ENCODE measurements at regions not wholly inside any gene's neighbourhood (a gene's known extent, or its start where the extent isn't known, plus 50 kb on each side); places are given as distances from the start of the nearest gene placed in this dataset.

DNA sequence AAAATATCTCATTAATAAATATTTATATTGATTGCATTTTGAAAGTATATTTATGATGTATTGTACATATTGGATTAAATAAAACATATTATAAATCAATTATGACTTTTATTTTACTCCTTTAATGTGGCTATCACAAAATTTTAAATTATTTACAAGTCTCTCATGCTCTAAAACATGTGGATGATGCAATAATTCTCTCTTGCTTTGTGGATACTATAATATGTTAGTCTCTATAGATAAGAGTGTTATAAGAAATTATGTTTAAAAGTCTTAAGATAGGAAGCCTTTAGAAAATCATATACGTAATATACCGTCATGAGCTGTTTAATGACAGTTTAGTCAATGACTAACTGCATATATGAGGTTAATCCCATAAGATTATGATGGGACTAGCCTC is 547.4 kb upstream of the ALCAM start:
- no peaks in the 10 kb centered on the region for H3K36me3 Mint-ChIP-seq (ENCODE audit: low read depth)
- no peaks in the 10 kb centered on the region for H3K27me3 Mint-ChIP-seq
- peaks cover 37% of the 10 kb centered on the region for H3K9me3 Mint-ChIP-seq
- intact Hi-C loops (cut with micrococcal nuclease): no loop called here
- H3K4me1 Mint-ChIP-seq (ENCODE audit: low read depth): no peaks in the 10 kb centered on the region
- H3K27ac Mint-ChIP-seq: no peak overlapping the region
- H3K4me3 Mint-ChIP-seq: no peak overlapping the region

DNA sequence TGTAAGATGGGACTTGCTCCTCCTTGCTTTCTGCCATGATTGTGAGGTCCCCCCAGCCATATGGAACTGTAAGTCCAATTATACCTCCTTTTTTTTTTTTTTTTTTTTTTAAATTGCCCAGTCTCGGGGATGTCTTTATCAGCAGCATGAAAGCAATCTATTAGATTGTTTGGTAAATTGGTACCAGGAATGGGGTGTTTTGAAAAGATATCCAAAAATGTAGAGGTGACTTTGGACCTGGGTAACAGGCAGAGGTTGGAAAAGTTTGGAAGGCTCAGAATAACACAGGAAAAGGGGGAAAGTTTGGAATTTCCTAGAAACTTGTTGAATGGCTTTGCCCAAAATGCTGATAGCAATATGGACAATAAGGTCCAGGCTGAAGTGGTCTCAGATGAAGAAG is 545.8 kb upstream of the ALCAM start:
- Mint-ChIP-seq H3K36me3 (ENCODE audit: low read depth) (no peaks in the 10 kb centered on the region), H3K4me1 (ENCODE audit: low read depth) (no peaks in the 10 kb centered on the region), H3K27ac (no peak overlapping the region), H3K9me3 (peaks cover 45% of the 10 kb centered on the region), H3K4me3 (no peak overlapping the region), H3K27me3 (no peaks in the 10 kb centered on the region)
- intact Hi-C loops (cut with micrococcal nuclease): no loop called here

DNA sequence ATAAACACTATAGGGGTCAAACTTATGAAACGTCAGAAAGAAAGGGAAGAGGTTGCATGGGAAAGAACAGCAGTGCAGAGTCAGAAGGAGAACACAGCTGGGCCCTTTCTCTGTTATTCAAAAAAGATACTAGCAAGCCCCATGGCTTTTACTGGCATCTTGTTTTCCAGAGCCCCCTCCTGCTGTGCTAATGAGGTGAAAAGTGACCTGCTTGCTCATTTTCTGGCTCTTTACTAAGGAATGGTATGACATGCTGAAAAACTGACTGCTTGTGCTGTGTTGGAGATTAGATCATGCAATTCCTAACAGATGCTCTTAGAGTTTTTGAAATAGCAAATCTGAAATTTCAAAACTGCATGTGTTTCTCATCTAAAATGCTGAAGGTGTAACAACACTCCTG is 541.6 kb upstream of the ALCAM start:
- Mint-ChIP-seq H3K4me3 (no peak overlapping the region), H3K4me1 (ENCODE audit: low read depth) (no peaks in the 10 kb centered on the region), H3K27me3 (no peaks in the 10 kb centered on the region), H3K27ac (no peak overlapping the region), H3K36me3 (ENCODE audit: low read depth) (no peaks in the 10 kb centered on the region), H3K9me3 (peaks cover 44% of the 10 kb centered on the region)
- intact Hi-C loops (cut with micrococcal nuclease): no loop called here

DNA sequence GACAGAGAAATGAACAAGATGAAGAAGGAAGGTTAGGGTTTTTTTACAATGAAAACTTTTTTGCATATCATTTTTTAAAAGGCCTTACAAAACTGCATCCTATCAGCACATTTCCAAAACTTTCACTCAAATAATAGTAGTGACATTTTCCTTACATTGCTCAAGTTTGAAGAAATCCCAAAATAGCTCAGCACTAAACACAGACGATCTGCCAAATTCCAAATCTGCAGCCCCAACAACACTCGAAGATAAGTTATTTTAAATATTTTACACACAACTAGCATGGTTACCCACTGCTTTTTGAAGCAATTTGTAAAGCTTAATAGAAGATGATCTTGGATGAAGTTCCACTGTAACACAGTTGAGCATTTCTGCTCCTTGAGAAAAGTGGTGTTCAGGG is 535.6 kb upstream of the ALCAM start:
- H3K4me1 Mint-ChIP-seq (ENCODE audit: low read depth): no peaks in the 10 kb centered on the region
- H3K36me3 Mint-ChIP-seq (ENCODE audit: low read depth): no peaks in the 10 kb centered on the region
- no peak overlapping the region for H3K4me3 Mint-ChIP-seq
- H3K27me3 Mint-ChIP-seq: no peaks in the 10 kb centered on the region
- H3K27ac Mint-ChIP-seq: no peak overlapping the region
- intact Hi-C loops (cut with micrococcal nuclease): no loop called here
- peaks cover 9% of the 10 kb centered on the region for H3K9me3 Mint-ChIP-seq

DNA sequence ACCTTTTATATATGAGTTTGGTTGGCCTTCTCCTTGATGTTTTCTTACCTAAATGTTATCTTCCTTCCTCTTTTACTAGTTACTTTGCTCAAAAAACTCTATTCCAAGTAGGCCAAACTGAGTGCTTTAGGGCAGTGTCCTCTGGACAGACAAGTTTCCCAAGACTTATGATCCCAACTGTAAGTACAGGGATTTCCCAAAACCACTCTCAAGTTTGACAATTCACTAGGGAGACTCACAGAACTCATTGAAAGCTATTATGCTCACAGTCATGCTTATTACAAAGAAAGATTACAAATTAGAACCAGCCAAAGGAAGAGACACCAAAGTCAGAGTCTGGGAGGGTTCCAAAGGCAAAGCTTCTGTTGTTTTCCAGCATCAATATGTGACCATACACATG is 534.2 kb upstream of the ALCAM start:
- Mint-ChIP-seq H3K27ac (no peak overlapping the region), H3K27me3 (no peaks in the 10 kb centered on the region), H3K4me1 (ENCODE audit: low read depth) (no peaks in the 10 kb centered on the region), H3K36me3 (ENCODE audit: low read depth) (no peaks in the 10 kb centered on the region), H3K4me3 (no peak overlapping the region), H3K9me3 (peaks cover 9% of the 10 kb centered on the region)
- intact Hi-C loops (cut with micrococcal nuclease): no loop called here

DNA sequence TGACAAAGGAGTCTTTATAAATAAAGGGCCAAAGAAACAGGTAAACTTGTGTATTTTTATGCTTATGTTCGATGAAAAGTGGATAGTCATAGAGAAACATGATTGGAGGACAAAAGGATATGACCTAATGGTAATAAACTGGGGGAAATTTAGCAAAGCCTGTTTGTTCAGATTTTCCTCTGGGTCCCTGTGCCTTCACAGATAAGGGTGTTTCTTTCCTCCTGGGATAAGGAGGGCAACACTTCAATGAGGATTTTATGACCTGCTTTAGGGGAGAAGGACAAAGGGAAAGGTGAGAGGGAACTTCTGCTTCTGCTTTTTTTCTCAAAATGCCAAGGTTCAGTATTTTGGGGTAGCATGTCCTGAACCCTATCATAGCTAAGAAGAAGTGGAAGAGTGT is 531.3 kb upstream of the ALCAM start:
- intact Hi-C loops (cut with micrococcal nuclease): no loop called here

DNA sequence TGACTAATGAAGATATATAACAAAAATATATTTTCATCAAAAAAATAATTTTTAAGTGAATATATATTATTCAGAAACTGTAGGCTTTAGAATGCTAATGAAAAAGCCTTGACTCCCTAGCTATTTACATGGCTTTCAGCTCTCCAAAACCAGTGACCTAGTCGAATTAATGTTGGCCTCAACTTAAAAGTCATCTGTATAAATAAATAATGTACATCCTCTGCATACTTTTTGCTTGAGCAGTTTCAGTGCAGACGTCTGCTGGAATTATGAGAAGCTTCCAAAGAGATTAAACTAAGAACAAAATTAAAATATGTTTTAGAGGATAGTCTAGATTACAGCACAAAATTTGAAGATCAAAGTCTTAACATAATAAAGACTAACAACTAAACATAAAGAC is 520.4 kb upstream of the ALCAM start:
- H3K9me3 Mint-ChIP-seq: peaks cover 24% of the 10 kb centered on the region
- intact Hi-C loops (cut with micrococcal nuclease): no loop called here
- H3K27ac Mint-ChIP-seq: no peak overlapping the region
- H3K27me3 Mint-ChIP-seq: no peaks in the 10 kb centered on the region
- H3K4me1 Mint-ChIP-seq (ENCODE audit: low read depth): no peaks in the 10 kb centered on the region
- no peaks in the 10 kb centered on the region for H3K36me3 Mint-ChIP-seq (ENCODE audit: low read depth)
- no peak overlapping the region for H3K4me3 Mint-ChIP-seq

More for the DNA sequence above, 531.3 kb upstream of the ALCAM start:
- no peak overlapping the region for H3K4me3 Mint-ChIP-seq
- H3K36me3 Mint-ChIP-seq (ENCODE audit: low read depth): no peaks in the 10 kb centered on the region
- H3K27ac Mint-ChIP-seq: no peak overlapping the region
- H3K27me3 Mint-ChIP-seq: no peaks in the 10 kb centered on the region
- no peaks in the 10 kb centered on the region for H3K4me1 Mint-ChIP-seq (ENCODE audit: low read depth)
- peaks cover 9% of the 10 kb centered on the region for H3K9me3 Mint-ChIP-seq

DNA sequence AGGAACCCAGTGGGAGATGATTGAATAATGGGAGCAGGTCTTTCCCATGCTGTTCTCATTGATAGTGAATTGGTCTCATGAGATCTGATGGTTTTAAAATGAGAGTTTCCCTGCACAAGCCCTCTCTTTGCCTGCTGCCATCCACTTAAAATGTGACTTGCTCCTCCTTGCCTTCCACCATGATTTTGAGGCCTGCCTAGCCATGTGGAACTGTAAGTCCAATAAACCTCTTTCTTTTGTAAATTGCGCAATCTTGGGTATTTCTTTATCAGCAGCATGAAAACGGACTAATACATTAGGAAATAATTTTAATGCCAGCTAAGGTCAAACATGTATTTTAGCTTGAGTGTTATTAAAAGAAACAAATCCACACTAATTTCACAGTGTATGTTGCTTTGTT is 517.6 kb upstream of the ALCAM start:
- H3K27ac Mint-ChIP-seq: no peak overlapping the region
- H3K9me3 Mint-ChIP-seq: peaks cover 24% of the 10 kb centered on the region
- H3K4me3 Mint-ChIP-seq: no peak overlapping the region
- no peaks in the 10 kb centered on the region for H3K4me1 Mint-ChIP-seq (ENCODE audit: low read depth)
- intact Hi-C loops (cut with micrococcal nuclease): no loop called here
- no peaks in the 10 kb centered on the region for H3K36me3 Mint-ChIP-seq (ENCODE audit: low read depth)
- no peaks in the 10 kb centered on the region for H3K27me3 Mint-ChIP-seq

DNA sequence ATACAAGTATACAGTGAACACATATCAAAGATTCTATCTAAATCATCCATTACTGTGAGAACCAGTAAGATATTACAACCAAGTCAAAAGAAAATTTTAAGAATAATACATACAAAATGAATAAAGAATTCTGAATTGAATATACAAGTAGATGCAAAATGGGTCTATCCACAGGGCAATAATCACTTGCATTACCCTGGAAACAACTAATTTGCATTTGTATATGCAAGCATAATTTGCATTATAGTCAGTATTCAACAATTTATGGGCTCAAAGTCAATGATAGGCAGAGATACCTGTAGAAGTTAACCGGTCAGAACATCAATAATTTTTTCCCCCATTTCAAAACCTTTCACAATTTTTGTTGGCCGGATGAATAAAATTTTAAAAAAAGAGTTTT is 512.2 kb upstream of the ALCAM start:
- Mint-ChIP-seq H3K4me1 (ENCODE audit: low read depth) (no peaks in the 10 kb centered on the region), H3K36me3 (ENCODE audit: low read depth) (no peaks in the 10 kb centered on the region), H3K4me3 (no peak overlapping the region), H3K27ac (no peak overlapping the region), H3K27me3 (no peaks in the 10 kb centered on the region), H3K9me3 (no peaks in the 10 kb centered on the region)
- intact Hi-C loops (cut with micrococcal nuclease): no loop called here

DNA sequence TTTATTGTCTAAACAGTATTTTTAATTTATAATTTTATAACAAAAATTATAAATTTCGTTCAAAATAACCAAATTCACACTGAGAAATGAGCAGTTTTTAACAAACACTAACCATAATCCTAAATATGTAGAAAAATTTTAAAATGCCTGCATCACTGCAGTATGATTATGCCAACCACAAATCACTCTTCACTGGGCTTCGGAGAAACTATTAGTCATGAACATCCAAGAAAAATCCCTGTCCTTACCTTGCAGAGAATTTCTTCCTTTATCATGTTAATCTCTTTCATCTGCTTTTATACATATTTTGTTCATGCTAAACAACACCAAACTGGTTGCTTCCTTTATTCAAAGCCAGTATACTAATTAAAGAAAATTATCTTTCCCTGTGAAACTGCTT is 511.0 kb upstream of the ALCAM start:
- Mint-ChIP-seq H3K4me3 (no peak overlapping the region), H3K4me1 (ENCODE audit: low read depth) (no peaks in the 10 kb centered on the region), H3K27me3 (no peaks in the 10 kb centered on the region), H3K27ac (no peak overlapping the region), H3K9me3 (no peaks in the 10 kb centered on the region), H3K36me3 (ENCODE audit: low read depth) (no peaks in the 10 kb centered on the region)
- intact Hi-C loops (cut with micrococcal nuclease): no loop called here

DNA sequence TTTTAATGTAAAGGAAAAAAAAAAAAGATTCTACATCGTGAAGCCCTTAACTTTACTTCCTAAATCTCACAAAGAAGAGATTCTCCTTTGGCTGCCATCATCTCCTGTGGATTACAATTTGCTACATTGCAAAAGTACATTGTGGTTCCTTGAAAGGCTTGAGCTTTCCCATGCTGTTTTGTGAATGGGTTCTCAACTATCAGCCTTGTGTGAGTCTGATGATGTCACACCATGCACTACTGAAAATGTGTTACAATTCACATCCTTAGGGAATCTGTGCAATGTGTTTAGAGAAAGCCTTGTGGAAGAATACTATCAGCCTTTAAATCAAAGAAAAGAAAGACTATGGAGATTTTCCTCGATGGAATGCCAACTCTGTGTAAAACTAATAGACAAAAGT is 510.0 kb upstream of the ALCAM start:
- intact Hi-C loops (cut with micrococcal nuclease): no loop called here
- H3K36me3 Mint-ChIP-seq (ENCODE audit: low read depth): no peaks in the 10 kb centered on the region
- no peak overlapping the region for H3K4me3 Mint-ChIP-seq
- no peaks in the 10 kb centered on the region for H3K4me1 Mint-ChIP-seq (ENCODE audit: low read depth)
- no peaks in the 10 kb centered on the region for H3K27me3 Mint-ChIP-seq
- H3K9me3 Mint-ChIP-seq: no peaks in the 10 kb centered on the region
- H3K27ac Mint-ChIP-seq: no peak overlapping the region

DNA sequence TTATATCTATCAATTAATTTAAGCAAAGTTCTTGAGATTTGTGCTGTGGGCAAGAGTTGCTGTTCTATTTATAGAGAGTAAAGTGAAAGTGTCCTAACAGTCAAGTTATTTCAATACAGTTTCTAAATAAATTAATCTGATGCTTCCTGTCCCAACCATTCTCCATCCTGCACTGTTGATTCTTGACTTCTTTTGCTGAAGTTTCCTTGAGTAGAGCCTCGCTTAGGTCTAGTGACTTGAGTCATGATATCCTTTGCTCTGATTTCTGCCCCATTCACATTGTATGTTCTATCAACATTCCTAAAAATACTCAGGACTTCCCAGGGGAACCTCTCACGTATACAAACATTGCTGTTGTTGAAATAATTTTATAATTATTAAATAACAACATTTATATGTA is 498.4 kb upstream of the ALCAM start:
- no peaks in the 10 kb centered on the region for H3K36me3 Mint-ChIP-seq (ENCODE audit: low read depth)
- H3K27me3 Mint-ChIP-seq: no peaks in the 10 kb centered on the region
- H3K27ac Mint-ChIP-seq: no peak overlapping the region
- no peaks in the 10 kb centered on the region for H3K4me1 Mint-ChIP-seq (ENCODE audit: low read depth)
- intact Hi-C loops (cut with micrococcal nuclease): no loop called here
- peaks cover 8% of the 10 kb centered on the region for H3K9me3 Mint-ChIP-seq
- H3K4me3 Mint-ChIP-seq: no peak overlapping the region

DNA sequence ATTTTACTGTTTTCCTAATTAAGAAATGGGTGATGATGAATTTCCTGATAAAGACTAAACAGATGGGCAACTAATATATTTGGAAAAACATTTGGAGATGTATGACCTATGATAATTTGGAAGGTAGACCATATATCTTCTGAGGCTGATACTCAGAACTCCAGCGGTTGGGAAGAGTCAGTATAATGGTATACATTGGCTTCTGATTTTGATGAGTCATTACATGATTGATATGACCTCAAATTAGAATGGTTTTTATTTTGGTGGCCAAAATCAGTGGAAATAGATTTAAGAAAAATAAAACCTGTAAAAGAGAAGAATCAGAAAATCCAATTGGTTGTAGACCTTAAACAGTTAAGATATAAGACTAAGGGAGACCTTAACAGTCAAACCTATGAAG is 496.4 kb upstream of the ALCAM start:
- no peaks in the 10 kb centered on the region for H3K4me1 Mint-ChIP-seq (ENCODE audit: low read depth)
- H3K9me3 Mint-ChIP-seq: peaks cover 8% of the 10 kb centered on the region
- no peak overlapping the region for H3K4me3 Mint-ChIP-seq
- H3K27me3 Mint-ChIP-seq: no peaks in the 10 kb centered on the region
- intact Hi-C loops (cut with micrococcal nuclease): no loop called here
- no peak overlapping the region for H3K27ac Mint-ChIP-seq
- H3K36me3 Mint-ChIP-seq (ENCODE audit: low read depth): no peaks in the 10 kb centered on the region

DNA sequence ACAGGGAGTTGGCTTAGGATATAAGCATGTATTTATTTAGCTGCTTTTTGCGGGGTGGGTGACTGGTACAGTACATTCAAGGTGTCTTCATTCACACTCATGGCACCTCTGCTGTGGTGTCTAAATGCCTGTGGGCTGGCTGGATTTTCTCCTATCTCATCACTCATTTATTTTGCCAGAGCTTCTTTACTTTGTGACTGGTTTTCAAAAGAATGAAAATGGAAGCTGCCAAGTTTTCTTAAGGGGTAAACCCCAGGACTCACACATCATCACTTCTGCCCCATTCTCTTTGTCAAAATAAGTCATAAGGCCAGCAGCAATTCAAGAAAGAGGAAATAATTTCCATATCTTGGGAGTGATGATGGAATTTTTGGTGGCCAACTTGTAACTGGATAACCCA is 493.4 kb upstream of the ALCAM start:
- H3K9me3 Mint-ChIP-seq: peaks cover 30% of the 10 kb centered on the region
- no peaks in the 10 kb centered on the region for H3K27me3 Mint-ChIP-seq
- no peak overlapping the region for H3K27ac Mint-ChIP-seq
- intact Hi-C loops (cut with micrococcal nuclease): no loop called here
- no peaks in the 10 kb centered on the region for H3K36me3 Mint-ChIP-seq (ENCODE audit: low read depth)
- no peak overlapping the region for H3K4me3 Mint-ChIP-seq
- no peaks in the 10 kb centered on the region for H3K4me1 Mint-ChIP-seq (ENCODE audit: low read depth)

DNA sequence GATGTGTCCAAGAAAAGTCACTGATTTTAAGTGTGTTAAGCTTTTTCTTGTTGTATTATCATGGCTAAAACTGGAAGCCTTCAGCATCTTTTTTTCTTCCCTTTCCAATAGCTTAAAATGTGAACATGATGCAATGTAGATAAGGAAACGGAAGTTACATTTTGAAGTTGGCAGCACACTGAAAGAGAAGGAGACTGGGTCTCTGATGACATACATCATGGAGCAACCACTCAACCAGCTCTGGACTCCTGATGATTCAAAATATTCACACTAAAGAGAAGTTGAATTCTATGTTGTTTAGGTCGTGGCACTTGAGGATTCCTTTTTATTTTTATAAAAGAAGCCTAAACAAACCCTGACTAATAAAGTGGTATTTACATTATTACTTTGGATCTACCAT is 488.3 kb upstream of the ALCAM start:
- intact Hi-C loops (cut with micrococcal nuclease): no loop called here
- Mint-ChIP-seq H3K4me1 (ENCODE audit: low read depth) (no peaks in the 10 kb centered on the region), H3K4me3 (no peak overlapping the region), H3K27me3 (no peaks in the 10 kb centered on the region), H3K27ac (no peak overlapping the region), H3K36me3 (ENCODE audit: low read depth) (no peaks in the 10 kb centered on the region), H3K9me3 (peaks cover 22% of the 10 kb centered on the region)

DNA sequence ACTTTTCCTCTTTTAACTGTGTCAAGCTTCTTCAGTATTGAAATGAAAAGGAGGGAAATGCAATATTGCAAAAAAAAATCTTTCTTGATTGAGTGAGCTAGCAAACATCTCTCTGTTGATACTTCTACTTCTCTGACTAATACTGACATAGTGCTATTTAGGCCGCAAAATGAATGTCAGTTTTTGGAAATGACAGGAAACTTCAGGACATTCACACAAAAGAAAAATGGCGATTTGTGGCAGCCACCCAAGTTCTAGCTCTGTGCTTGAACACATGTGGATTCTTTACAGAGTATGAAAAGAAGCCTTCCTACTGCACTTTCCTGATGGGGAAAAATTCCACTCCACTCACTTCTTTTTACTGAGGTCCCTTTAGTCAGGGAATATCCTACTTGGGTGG is 486.8 kb upstream of the ALCAM start:
- no peak overlapping the region for H3K4me3 Mint-ChIP-seq

More for the DNA sequence above, 486.8 kb upstream of the ALCAM start:
- peaks cover 22% of the 10 kb centered on the region for H3K9me3 Mint-ChIP-seq
- H3K36me3 Mint-ChIP-seq (ENCODE audit: low read depth): no peaks in the 10 kb centered on the region
- intact Hi-C loops (cut with micrococcal nuclease): no loop called here
- no peak overlapping the region for H3K27ac Mint-ChIP-seq
- H3K27me3 Mint-ChIP-seq: no peaks in the 10 kb centered on the region
- no peaks in the 10 kb centered on the region for H3K4me1 Mint-ChIP-seq (ENCODE audit: low read depth)

Measured in dendritic cell treated with granulocyte-macrophage colony-stimulating factor and Interleukin-4, amounts not matched to agents 40 ng/mL and 50 ng/mL, for 4 days (primary cell).